Progenitor cell of endocrine pancreas (in vitro differentiated cells): ENCODE measurements at regions not wholly inside any gene's neighbourhood (a gene's known extent, or its start where the extent isn't known, plus 50 kb on each side); places are given as distances from the start of the nearest gene placed in this dataset.

ENCODE experiments used
- DNase-seq: peaks from one replicate; pipeline ENCODE4 v3.0.0; 2021; ENCODE audit warnings: low spot score; ENCODE audit not compliant: unreplicated experiment
- H3K27ac Mint-ChIP-seq: 2 replicates; pipeline ENCODE4 v1.8.0; 2021; ENCODE audit warnings: mild to moderate bottlenecking, moderate library complexity, mixed read lengths
- H3K27me3 Mint-ChIP-seq: 2 replicates; pipeline ENCODE4 v1.8.0; 2021; ENCODE audit warnings: mixed read lengths
- H3K36me3 Mint-ChIP-seq: 2 replicates; pipeline ENCODE4 v1.8.0; 2022; ENCODE audit warnings: mixed read lengths; ENCODE audit not compliant: insufficient read depth
- H3K4me1 Mint-ChIP-seq: 2 replicates; pipeline ENCODE4 v1.8.0; 2021; ENCODE audit warnings: low read depth, mixed read lengths
- H3K4me3 Mint-ChIP-seq: 2 replicates; pipeline ENCODE4 v1.8.0; 2021; ENCODE audit warnings: low read depth, mild to moderate bottlenecking, moderate library complexity, mixed read lengths
- H3K9me3 Mint-ChIP-seq: 2 replicates; pipeline ENCODE4 v1.8.0; 2021; ENCODE audit warnings: low read depth, mixed read lengths
- TF ChIP-seq, protein P1 (sequence below): fragments of 200-600 bp; sonication (generic); IDR thresholded peaks from one replicate; pipeline ENCODE4 v1.5.0; 2021; ENCODE audit warnings: antibody characterized with exemption, mild to moderate bottlenecking; ENCODE audit not compliant: unreplicated experiment

GRCh38 chr18:42261731-42262130 lies 306.7 kb downstream of the PIK3C3 start:
- DNase-seq = no peak
- no peaks in the 10 kb centered on the region for H3K4me1 Mint-ChIP-seq

GRCh38 chr18:42264497-42264896 lies 309.5 kb downstream of the PIK3C3 start:
- no peaks in the 10 kb centered on the region for H3K36me3 Mint-ChIP-seq
- TF ChIP-seq, protein P1, sequence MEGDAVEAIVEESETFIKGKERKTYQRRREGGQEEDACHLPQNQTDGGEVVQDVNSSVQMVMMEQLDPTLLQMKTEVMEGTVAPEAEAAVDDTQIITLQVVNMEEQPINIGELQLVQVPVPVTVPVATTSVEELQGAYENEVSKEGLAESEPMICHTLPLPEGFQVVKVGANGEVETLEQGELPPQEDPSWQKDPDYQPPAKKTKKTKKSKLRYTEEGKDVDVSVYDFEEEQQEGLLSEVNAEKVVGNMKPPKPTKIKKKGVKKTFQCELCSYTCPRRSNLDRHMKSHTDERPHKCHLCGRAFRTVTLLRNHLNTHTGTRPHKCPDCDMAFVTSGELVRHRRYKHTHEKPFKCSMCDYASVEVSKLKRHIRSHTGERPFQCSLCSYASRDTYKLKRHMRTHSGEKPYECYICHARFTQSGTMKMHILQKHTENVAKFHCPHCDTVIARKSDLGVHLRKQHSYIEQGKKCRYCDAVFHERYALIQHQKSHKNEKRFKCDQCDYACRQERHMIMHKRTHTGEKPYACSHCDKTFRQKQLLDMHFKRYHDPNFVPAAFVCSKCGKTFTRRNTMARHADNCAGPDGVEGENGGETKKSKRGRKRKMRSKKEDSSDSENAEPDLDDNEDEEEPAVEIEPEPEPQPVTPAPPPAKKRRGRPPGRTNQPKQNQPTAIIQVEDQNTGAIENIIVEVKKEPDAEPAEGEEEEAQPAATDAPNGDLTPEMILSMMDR = no peak
- H3K27ac Mint-ChIP-seq = no peak overlapping the region
- no peaks in the 10 kb centered on the region for H3K27me3 Mint-ChIP-seq
- no peak for DNase-seq
- H3K9me3 Mint-ChIP-seq = no peaks in the 10 kb centered on the region
- no peak overlapping the region for H3K4me3 Mint-ChIP-seq
- H3K4me1 Mint-ChIP-seq = no peaks in the 10 kb centered on the region

More at GRCh38 chr18:42261731-42262130, 306.7 kb downstream of the PIK3C3 start:
- Mint-ChIP-seq H3K27ac (no peak overlapping the region), H3K36me3 (no peaks in the 10 kb centered on the region), H3K9me3 (no peaks in the 10 kb centered on the region), H3K4me3 (no peak overlapping the region), H3K27me3 (no peaks in the 10 kb centered on the region)
- TF ChIP-seq, protein P1 = no peak

GRCh38 chr18:42268186-42268725 lies 313.2 kb downstream of the PIK3C3 start:
- peaks cover 3% of the 10 kb centered on the region for H3K4me1 Mint-ChIP-seq
- H3K36me3 Mint-ChIP-seq = no peaks in the 10 kb centered on the region
- H3K27me3 Mint-ChIP-seq = no peaks in the 10 kb centered on the region
- H3K27ac Mint-ChIP-seq = peak overlapping the region; percentile 31
- H3K9me3 Mint-ChIP-seq = no peaks in the 10 kb centered on the region
- TF ChIP-seq, protein P1 = no peak
- H3K4me3 Mint-ChIP-seq = no peak overlapping the region
- no peak for DNase-seq

- TF ChIP-seq, protein P1 = no peak
- H3K4me3 Mint-ChIP-seq = no peak overlapping the region
- no peaks in the 10 kb centered on the region for H3K36me3 Mint-ChIP-seq
- H3K9me3 Mint-ChIP-seq = no peaks in the 10 kb centered on the region
- peaks cover 3% of the 10 kb centered on the region for H3K4me1 Mint-ChIP-seq
- DNase-seq = no peak
- H3K27me3 Mint-ChIP-seq = no peaks in the 10 kb centered on the region
- H3K27ac Mint-ChIP-seq = no peak overlapping the region
These were observed 313.8 kb downstream of the PIK3C3 start for GRCh38 chr18:42268798-42269197.

DNA sequence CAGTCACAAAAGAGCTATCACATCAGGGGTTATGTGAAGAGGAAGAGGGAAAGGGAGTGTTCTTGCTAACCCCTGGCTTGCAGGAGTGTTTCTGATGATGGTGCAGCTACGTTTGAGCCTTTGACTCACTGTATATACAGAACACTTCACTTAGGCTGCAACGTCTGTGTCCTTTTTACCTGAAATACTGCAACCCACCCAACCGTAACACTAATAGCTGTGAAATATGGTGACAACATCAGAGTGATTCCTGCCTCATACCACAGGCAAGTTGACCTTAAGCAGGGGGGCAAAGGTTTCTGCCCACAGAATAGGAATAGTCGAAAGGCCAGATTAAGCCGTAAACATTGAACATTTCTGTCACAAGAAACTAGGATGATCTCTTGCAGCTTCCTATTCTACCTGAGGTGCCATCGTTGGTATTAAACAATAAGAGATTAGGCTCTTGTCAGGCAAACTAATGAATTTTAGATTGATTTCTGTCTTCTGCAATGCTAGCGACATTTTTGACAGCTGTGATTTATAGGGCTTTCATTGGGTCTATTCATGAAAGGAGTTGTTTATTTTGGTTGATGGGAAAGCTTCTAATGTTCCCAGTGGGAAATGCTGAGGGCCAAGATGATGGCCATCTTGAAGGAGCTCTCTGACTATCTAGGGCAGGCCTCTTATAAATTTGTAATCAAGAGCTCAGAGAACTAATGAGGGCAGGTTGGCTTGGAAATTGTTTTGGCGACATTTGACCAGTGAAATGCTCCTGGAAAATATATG lies 316.8 kb downstream of the PIK3C3 start:
- Mint-ChIP-seq H3K9me3 (no peaks in the 10 kb centered on the region), H3K27me3 (no peaks in the 10 kb centered on the region), H3K36me3 (no peaks in the 10 kb centered on the region), H3K4me3 (no peak overlapping the region), H3K27ac (no peak overlapping the region), H3K4me1 (peaks cover 5% of the 10 kb centered on the region)
- no peak for DNase-seq
- TF ChIP-seq, protein P1 = no peak
